Gastrocnemius medialis (tissue), 4 donors: ENCODE measurements at regions not wholly inside any gene's neighbourhood (a gene's known extent, or its start where the extent isn't known, plus 50 kb on each side); places are given as distances from the start of the nearest gene placed in this dataset.
"Not testable (repeated sequence)": the region's sequence is repeated elsewhere in the genome, so short reads cannot be mapped to it uniquely, and the experiment has no call there.

Experiments used
- ATAC-seq, 2 donors: fragments of 150-250 bp; one replicate each; pipeline ENCODE4 v1.9.1; 2016
- DNase-seq, 2 donors: peaks; one replicate each; pipeline ENCODE4 v3.0.0-alpha.2; 2019
- H3K27ac ChIP-seq, 4 donors: fragments of 200-600 bp; sonication (generic); 1 replicate in 1 of 4; 2 replicates in 3 of 4; pipeline ENCODE4 v1.5.1; 2016 to 2018; ENCODE audit warnings: mild to moderate bottlenecking in 2 of 4, moderate library complexity in 1 of 4
- H3K27me3 ChIP-seq, 3 donors: fragments of 200-600 bp; sonication (generic) in 2 of 3; 1 replicate in 1 of 3; 2 replicates in 2 of 3; pipeline versions ENCODE4 v1.5.1 to v1.6.0; 2016 to 2019; ENCODE audit warnings: mild to moderate bottlenecking in 1 of 3, moderate library complexity in 1 of 3
- H3K36me3 ChIP-seq, 2 donors: fragments of 200-600 bp; sonication (generic) in 1 of 2; one replicate each; pipeline ENCODE4 v1.5.1; 2017 to 2018
- H3K4me1 ChIP-seq, 2 donors: fragments of 200-600 bp; sonication (generic) in 1 of 2; one replicate each; pipeline ENCODE4 v1.5.1; 2016 to 2017; ENCODE audit warnings: mild to moderate bottlenecking in 2 of 2
- H3K4me3 ChIP-seq, 4 donors: fragments of 200-600 bp; sonication (generic) in 3 of 4; 1 replicate in 1 of 4; 2 replicates in 3 of 4; pipeline ENCODE4 v1.5.1; 2016 to 2019; ENCODE audit warnings: mild to moderate bottlenecking in 2 of 4
- H3K9me3 ChIP-seq, 3 donors: fragments of 200-600 bp; sonication (generic) in 2 of 3; 1 replicate in 1 of 3; 2 replicates in 2 of 3; pipeline ENCODE4 v1.5.1; 2016 to 2019
- POLR2A ChIP-seq, 2 donors: fragments of 450-650 bp; IDR thresholded peaks; one replicate each; pipeline ENCODE4 v1.6.1; 2017; ENCODE audit warnings: antibody characterized with exemption in 2 of 2, mild to moderate bottlenecking in 2 of 2, moderate library complexity in 2 of 2
- in situ Hi-C, 4 donors: fragments of 200-750 bp; cut with MboI; loops; one replicate each; pipeline versions ENCODE4 v1.15.0 to v1.8.0; 2017; ENCODE audit warnings: low sequenced_read_pairs in 4 of 4
- intact Hi-C: fragments of 100-400 bp; cut with DNase I; formaldehyde crosslinking; loops from one replicate; pipeline ENCODE4 v1.15.1; 2023; ENCODE audit warnings: low total_unique reads
- TF ChIP-seq, protein P1 (sequence below), 5 experiments: fragments of 450-650 bp in 3 of 5; fragments of 200-600 bp in 2 of 5; sonication (generic) in 2 of 5; IDR thresholded peaks in 4 of 5; conservative IDR thresholded peaks in 1 of 5; 1 replicate in 4 of 5; 2 replicates in 1 of 5; pipeline ENCODE4 v1.5.1; 2016 to 2019; ENCODE audit warnings: antibody characterized with exemption in 5 of 5, mild to moderate bottlenecking in 3 of 5, moderate library complexity in 3 of 5

DNA sequence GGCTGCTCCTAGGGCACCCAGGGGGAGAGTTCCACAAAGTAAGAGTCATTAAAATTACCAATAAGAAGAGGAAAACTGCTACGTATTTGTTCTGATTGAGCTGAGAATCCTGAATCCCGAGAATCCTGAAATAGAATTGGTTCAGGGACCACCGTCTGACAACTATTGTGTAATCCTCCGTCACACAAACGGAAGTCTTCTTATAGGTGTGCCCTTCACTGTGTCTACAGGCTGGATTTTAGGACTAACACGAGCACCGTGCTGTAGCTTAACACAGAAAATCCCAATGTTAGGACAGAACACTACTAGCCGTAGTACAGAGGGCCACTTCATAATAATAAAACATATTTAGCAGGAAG is 50.6 kb upstream of the RNF182 start:
- Histone ChIP-seq H3K36me3 (no peaks in the 10 kb centered on the region), H3K4me3 (peak overlapping the region; percentile 47 to 69 (median 50)), H3K4me1 (peaks cover 0 to 11% of the 10 kb centered on the region in 2 donors), H3K9me3 (no peaks in the 10 kb centered on the region), H3K27me3 (no peaks in the 10 kb centered on the region), H3K27ac (no peak overlapping the region)
- ATAC-seq (no peak), DNase-seq (no peak)
- in situ Hi-C loops (no loop called here), intact Hi-C loops (no loop called here)
- no peak for TF ChIP-seq POLR2A (IDR thresholded peaks at IDR 0.05)
- TF ChIP-seq, protein P1, sequence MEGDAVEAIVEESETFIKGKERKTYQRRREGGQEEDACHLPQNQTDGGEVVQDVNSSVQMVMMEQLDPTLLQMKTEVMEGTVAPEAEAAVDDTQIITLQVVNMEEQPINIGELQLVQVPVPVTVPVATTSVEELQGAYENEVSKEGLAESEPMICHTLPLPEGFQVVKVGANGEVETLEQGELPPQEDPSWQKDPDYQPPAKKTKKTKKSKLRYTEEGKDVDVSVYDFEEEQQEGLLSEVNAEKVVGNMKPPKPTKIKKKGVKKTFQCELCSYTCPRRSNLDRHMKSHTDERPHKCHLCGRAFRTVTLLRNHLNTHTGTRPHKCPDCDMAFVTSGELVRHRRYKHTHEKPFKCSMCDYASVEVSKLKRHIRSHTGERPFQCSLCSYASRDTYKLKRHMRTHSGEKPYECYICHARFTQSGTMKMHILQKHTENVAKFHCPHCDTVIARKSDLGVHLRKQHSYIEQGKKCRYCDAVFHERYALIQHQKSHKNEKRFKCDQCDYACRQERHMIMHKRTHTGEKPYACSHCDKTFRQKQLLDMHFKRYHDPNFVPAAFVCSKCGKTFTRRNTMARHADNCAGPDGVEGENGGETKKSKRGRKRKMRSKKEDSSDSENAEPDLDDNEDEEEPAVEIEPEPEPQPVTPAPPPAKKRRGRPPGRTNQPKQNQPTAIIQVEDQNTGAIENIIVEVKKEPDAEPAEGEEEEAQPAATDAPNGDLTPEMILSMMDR (IDR thresholded peaks at IDR 0.05 in 4 of 5, conservative IDR thresholded peaks at IDR 0.05 in 1 of 5) = no peak

DNA sequence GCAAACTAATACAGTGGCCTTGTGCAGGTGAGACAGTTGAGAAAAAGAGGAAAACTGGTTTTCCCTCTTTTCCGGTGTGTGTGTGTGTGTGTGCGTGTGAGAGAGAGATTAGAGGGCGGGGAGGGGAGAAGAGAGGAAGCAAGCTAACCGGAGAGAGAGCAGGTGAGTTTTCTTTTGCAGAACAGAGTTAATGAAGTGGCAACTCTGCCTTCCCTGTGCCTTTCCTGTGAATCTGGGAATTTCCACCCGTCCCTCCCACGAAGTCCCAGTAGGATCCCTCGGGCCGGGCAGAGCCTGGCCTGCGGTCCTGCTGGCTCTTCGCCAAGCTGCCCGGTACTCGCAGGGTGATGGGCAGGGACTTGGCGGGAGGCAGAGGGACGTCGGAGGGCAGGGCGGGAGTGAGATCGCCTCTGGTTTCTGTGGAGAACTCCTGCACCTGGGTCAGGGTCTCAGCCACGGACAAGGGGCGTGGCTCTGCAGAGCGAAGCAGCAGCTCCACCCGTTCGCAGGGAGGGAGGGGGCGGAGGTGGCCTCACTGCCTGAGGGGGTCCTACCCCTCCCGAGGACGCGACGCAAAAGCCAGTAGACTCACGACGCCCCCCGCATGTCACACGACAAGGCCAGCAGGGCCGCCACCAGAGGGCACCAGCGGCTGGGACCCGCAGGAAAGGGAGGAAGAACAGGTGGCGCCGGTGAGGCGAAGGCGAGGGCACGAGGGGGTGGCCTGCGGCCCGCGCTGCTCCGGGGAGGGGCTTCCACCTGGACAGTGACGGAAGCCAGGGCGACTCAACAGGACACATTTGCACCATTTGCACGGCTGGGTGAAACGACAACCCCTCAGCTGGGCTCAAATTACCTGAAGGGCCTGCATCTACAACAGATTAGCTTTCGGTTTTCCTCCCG is 51.2 kb upstream of the RNF182 start:
- Histone ChIP-seq H3K27me3 (no peaks in the 10 kb centered on the region), H3K27ac (no peak overlapping the region), H3K4me3 (peak overlapping the region; percentile 47 to 69 (median 50)), H3K36me3 (no peaks in the 10 kb centered on the region), H3K9me3 (no peaks in the 10 kb centered on the region), H3K4me1 (peaks cover 0 to 11% of the 10 kb centered on the region in 2 donors)
- ATAC-seq = peak in 1 of 2 donors; percentile 55
- intact Hi-C loops = loop anchor here (1.0 kb wide), 1 partner anchor 78 kb away; no protein-coding TSS in a partner anchor
- TF ChIP-seq, protein P1 (IDR thresholded peaks at IDR 0.05 in 4 of 5, conservative IDR thresholded peaks at IDR 0.05 in 1 of 5) = peak; percentile 23 to 72 (median 53)
- no peak for TF ChIP-seq POLR2A (IDR thresholded peaks at IDR 0.05)
- in situ Hi-C loops = no loop called here
- DNase-seq = peak; percentile 5 to 20

DNA sequence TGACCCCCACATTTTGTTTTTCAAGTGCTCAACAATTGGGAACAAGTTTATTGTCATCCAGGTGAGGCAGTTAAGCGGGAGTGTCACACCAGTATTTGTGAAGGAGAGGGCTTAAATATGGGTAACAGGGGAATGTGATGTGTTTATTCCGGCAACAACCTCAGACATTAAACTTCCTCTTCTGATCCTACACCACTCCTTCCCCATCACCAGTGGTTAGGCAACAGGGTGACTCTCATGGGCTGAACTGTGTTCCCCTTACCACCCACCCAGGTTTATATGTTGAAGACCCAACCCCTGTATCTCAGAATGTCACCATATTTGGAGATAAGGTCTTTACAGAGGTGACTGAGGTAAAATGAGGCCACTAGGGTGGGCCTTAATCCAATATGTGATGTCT is 52.1 kb upstream of the RNF182 start:
- peaks cover 0 to 11% of the 10 kb centered on the region in 2 donors for H3K4me1 ChIP-seq
- intact Hi-C loops (loop anchor here (1.0 kb wide), 1 partner anchor 77 kb away; no protein-coding TSS in a partner anchor), in situ Hi-C loops (no loop called here)
- H3K27ac ChIP-seq = no peak overlapping the region
- H3K27me3 ChIP-seq = no peaks in the 10 kb centered on the region
- TF ChIP-seq, protein P1 (IDR thresholded peaks at IDR 0.05 in 4 of 5, conservative IDR thresholded peaks at IDR 0.05 in 1 of 5) = no peak
- TF ChIP-seq POLR2A (IDR thresholded peaks at IDR 0.05) = no peak
- H3K4me3 ChIP-seq = no peak overlapping the region
- ATAC-seq (no peak), DNase-seq (no peak)
- no peaks in the 10 kb centered on the region for H3K36me3 ChIP-seq
- no peaks in the 10 kb centered on the region for H3K9me3 ChIP-seq

DNA sequence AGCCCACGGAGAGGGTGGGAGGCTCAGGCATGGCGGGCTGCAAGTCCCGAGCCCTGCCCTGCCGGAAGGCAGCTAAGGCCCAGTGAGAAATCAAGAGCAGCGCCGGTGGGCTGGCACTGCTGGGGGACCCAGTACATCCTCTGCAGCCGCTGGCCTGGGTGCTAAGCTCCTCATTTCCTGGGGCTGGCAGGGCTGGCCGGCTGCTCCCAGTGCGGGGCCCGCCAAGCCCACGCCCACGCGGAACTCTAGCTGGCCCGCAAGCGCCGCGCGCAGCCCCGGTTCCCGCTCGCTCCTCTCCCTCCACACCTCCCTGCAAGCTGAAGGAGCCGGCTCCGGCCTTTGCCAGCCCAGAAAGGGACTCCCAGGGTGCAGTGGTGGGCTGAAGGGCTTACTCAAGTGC is 52.7 kb upstream of the RNF182 start:
- H3K27ac ChIP-seq, H3K4me3 ChIP-seq, in situ Hi-C loops, H3K36me3 ChIP-seq, intact Hi-C loops, H3K9me3 ChIP-seq, DNase-seq, ATAC-seq, H3K27me3 ChIP-seq: not testable (repeated sequence)
- H3K4me1 ChIP-seq = peaks cover 0 to 11% of the 10 kb centered on the region in 2 donors

DNA sequence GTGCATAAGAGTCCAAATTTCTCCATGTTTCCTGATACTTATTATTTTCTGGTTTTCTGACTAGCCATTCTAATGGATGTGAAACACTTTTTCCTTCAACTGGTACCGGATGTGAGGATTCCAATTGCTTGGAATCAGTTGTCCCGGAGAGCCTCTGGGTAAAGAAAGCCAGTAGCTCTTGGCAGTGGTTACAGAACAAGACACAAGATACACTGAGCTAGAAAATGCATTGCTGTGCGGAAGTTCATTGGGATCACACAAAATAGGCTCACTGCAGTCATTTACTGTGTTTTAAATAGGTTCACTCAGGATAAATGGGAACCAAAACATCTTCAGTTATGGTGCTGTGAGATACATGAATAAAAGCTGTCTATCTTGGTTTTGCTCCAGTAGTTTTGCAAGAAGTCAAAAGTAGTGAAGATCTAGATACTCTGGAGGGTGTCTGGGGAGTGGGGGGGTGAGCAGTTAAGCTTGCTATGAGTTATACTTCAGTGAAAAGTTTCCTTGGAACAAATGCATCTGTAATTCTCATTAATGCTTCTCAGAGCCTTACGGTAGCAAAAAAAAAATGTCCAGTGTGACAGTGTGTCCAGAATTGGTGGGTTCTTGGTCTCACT is 54.4 kb upstream of the RNF182 start:
- ATAC-seq = no peak
- no peaks in the 10 kb centered on the region for H3K36me3 ChIP-seq
- no peak overlapping the region for H3K27ac ChIP-seq
- TF ChIP-seq POLR2A (IDR thresholded peaks at IDR 0.05) = no peak
- TF ChIP-seq, protein P1 (IDR thresholded peaks at IDR 0.05 in 4 of 5, conservative IDR thresholded peaks at IDR 0.05 in 1 of 5) = no peak
- H3K27me3 ChIP-seq = no peaks in the 10 kb centered on the region
- H3K4me1 ChIP-seq = peaks cover 0 to 11% of the 10 kb centered on the region in 2 donors
- H3K9me3 ChIP-seq = no peaks in the 10 kb centered on the region
- no peak for DNase-seq
- no peak overlapping the region for H3K4me3 ChIP-seq
- intact Hi-C loops (no loop called here), in situ Hi-C loops (no loop called here)
